H7 (cell line): ENCODE measurements at regions not wholly inside any gene's neighbourhood (a gene's known extent, or its start where the extent isn't known, plus 50 kb on each side); places are given as distances from the start of the nearest gene placed in this dataset.

Source experiments
- DNase-seq: peaks from one replicate; pipeline ENCODE4 v3.0.0; 2012
- H3K27me3 ChIP-seq: 2 replicates; pipeline ENCODE4 v1.6.0; 2011; ENCODE audit warnings: mild to moderate bottlenecking, low read length; ENCODE audit not compliant: control insufficient read depth, insufficient read depth
- H3K36me3 ChIP-seq: replicated peaks from 2 replicates; pipeline ENCODE4 v1.5.1; 2011; ENCODE audit warnings: low read length; ENCODE audit not compliant: control insufficient read depth, insufficient read depth
- H3K4me3 ChIP-seq: 2 replicates; pipeline ENCODE4 v1.5.1; 2011; ENCODE audit warnings: low read depth, mild to moderate bottlenecking, control low read depth, low read length, moderate library complexity; ENCODE audit not compliant: insufficient read depth

DNA sequence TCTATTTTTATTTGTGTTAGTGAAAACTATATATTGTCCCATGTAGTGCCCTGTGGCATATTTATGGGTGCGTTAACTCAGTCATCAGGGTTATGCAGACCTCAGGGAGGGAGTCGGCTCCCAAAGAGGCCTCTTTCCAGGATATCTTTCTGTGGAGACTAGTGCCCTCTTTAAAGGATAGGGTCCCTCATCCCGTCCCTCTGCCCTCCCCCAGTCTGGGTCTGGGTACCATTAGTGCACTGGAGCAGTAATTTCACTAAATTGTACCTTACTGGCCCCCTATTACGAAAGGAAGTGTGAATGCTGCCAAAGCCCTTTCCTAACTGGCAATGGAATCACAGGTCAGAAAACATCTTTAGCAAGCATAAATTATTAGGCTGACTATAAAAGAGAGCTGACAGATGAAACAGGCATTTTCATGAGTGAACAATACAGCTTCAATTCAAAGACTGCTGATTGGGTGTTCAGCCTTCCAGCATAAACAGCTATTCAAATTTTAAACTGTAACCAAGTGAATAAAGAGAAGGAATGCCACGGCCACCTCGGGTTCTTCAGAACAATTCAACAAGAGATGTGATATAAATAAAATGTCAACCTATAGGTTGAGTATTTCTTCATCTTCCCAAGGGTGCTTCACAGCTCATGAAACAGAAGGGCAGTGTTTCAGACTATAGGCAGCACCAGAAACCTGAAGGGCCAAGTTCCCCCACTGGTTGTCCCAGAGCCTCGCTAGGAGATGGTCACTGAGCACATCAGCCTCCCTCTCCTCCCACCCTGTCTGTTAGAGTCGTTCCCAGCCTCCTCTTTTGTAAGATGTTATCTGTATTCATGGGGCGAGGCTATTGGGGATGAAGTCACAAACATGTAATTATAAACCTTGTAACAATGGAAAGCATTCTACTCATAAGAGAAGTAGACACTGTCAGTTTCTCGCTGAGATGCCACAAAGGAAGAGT lies 318.7 kb downstream of the TMEM161B start:
- no peaks in the 10 kb centered on the region for H3K36me3 ChIP-seq
- no peaks in the 10 kb centered on the region for H3K27me3 ChIP-seq
- DNase-seq: no peak
- H3K4me3 ChIP-seq: no peak overlapping the region

DNA sequence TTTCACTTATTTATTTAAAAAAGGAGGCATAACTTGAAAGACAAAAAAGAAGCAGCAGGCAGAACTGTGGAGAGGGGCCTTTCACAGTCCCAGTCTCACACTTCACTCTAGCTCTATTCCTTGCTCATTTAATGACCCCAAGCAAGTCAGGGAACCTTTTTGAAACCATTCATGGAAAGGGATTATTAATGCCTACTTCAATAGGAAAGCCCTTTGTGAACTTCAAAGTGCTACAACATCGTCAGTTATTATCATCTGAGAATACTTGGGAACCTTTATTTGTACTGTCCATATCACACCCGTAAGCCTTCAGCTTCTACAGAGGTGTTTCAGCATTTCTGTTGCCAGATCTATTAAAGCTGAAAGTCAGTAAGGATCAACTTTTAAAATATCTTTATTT lies 320.2 kb downstream of the TMEM161B start:
- Histone ChIP-seq H3K36me3 (no peaks in the 10 kb centered on the region), H3K27me3 (no peaks in the 10 kb centered on the region), H3K4me3 (no peak overlapping the region)
- no peak for DNase-seq

- Histone ChIP-seq H3K36me3 (no peaks in the 10 kb centered on the region), H3K27me3 (no peaks in the 10 kb centered on the region), H3K4me3 (no peak overlapping the region)
- DNase-seq: no peak
Observed at GRCh38 chr5:87946271-87946670, 322.4 kb downstream of the TMEM161B start.

- Histone ChIP-seq H3K36me3 (no peaks in the 10 kb centered on the region), H3K27me3 (no peaks in the 10 kb centered on the region), H3K4me3 (no peak overlapping the region)
- no peak for DNase-seq
Observed at GRCh38 chr5:87945286-87945650, 323.4 kb downstream of the TMEM161B start.

DNA sequence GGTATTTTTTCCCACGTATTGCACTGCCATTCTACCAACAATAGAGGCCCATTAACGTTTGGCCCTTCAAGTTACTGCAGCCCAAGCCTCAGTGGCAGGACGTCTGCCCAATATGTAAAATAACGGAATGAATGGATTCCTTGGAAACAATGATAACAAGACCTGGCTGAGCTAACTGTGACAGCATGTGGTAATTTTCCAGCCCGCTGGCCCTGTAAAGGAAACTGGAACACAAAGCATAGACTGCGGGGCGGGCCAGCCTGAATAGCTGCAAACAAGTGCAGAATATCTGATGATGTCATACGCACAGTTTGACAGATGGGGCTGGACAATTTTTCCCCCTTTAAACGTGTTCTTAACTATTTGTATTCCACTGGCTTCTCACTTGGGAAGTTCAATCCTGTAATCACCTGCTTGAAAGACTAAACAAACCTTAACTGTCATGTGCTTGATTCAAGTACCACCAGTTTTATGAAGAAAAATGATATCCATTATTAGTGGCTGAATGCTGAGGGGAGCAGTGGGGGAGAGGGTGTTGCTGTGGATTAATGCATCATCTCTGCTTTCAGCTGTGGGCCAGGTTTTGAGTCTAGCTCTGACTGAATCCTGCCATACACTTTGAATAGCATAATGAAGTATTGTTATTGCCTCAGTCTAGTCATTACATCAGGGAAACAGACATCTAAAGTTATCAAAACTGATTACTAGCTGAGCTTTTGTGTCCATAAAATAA lies 323.9 kb downstream of the TMEM161B start:
- peak; percentile 11 for DNase-seq
- Histone ChIP-seq H3K27me3 (no peaks in the 10 kb centered on the region), H3K36me3 (no peaks in the 10 kb centered on the region), H3K4me3 (no peak overlapping the region)

GRCh38 chr5:87940775-87941174 lies 327.9 kb downstream of the TMEM161B start:
- Histone ChIP-seq H3K36me3 (no peaks in the 10 kb centered on the region), H3K4me3 (no peak overlapping the region), H3K27me3 (no peaks in the 10 kb centered on the region)
- no peak for DNase-seq

- H3K36me3 ChIP-seq: no peaks in the 10 kb centered on the region
- DNase-seq: no peak
- no peak overlapping the region for H3K4me3 ChIP-seq
- H3K27me3 ChIP-seq: no peaks in the 10 kb centered on the region
Observed at GRCh38 chr5:87936667-87937066, 332.0 kb downstream of the TMEM161B start.

GRCh38 chr5:87924436-87924835 lies 344.2 kb downstream of the TMEM161B start:
- Histone ChIP-seq H3K36me3 (no peaks in the 10 kb centered on the region), H3K4me3 (no peak overlapping the region), H3K27me3 (no peaks in the 10 kb centered on the region)
- DNase-seq: no peak

- peak; percentile 1 for DNase-seq
- no peaks in the 10 kb centered on the region for H3K27me3 ChIP-seq
- H3K36me3 ChIP-seq: no peaks in the 10 kb centered on the region
- H3K4me3 ChIP-seq: no peak overlapping the region
Observed at GRCh38 chr5:87916320-87916719, 352.3 kb downstream of the TMEM161B start.

GRCh38 chr5:87912419-87912818 lies 356.2 kb downstream of the TMEM161B start:
- no peaks in the 10 kb centered on the region for H3K36me3 ChIP-seq
- no peaks in the 10 kb centered on the region for H3K27me3 ChIP-seq
- no peak overlapping the region for H3K4me3 ChIP-seq
- no peak for DNase-seq

DNA sequence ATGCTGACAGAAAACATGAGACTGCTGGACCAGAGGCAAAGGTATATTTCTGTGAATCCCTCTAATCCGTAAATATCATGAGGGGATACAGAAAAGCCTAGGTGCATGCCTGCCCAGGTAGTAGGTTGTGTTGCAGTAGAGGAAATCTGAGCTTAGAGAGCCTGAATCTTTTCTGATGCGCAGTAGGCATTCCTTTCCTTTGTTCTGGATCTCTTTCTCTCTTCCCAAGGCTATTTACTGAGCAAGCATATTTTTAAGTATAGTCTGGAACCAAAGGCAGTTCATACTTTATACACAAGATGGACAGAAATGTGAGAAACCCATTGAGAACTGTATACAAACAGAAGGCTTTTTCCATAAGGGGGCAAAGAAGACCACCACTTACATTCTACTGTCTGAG lies 359.3 kb downstream of the TMEM161B start:
- no peaks in the 10 kb centered on the region for H3K36me3 ChIP-seq
- no peak overlapping the region for H3K4me3 ChIP-seq
- peak; percentile 16 for DNase-seq
- no peaks in the 10 kb centered on the region for H3K27me3 ChIP-seq

DNA sequence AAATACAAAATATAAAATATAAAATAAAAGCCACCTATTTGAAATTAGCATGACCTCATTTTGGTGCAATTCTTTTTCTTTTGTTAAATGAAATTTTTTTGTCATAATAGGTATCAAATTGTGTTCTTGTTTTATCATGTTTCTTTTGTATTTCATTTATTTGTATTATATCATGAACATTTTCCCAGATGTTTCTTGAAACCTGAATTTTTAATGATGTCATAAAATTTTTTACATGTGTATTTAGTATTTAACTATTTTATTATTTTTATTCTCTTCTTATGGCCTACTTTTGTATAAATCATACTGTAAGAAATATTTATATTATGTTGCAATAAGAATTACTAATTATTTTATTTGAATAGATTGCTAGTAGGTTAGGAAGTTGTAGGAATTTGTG lies 361.7 kb downstream of the TMEM161B start:
- no peaks in the 10 kb centered on the region for H3K36me3 ChIP-seq
- no peak overlapping the region for H3K4me3 ChIP-seq
- no peak for DNase-seq
- no peaks in the 10 kb centered on the region for H3K27me3 ChIP-seq

- DNase-seq: no peak
- Histone ChIP-seq H3K4me3 (no peak overlapping the region), H3K27me3 (no peaks in the 10 kb centered on the region), H3K36me3 (no peaks in the 10 kb centered on the region)
Observed at GRCh38 chr5:87900419-87900818, 368.2 kb downstream of the TMEM161B start.

- Histone ChIP-seq H3K4me3 (no peak overlapping the region), H3K36me3 (no peaks in the 10 kb centered on the region), H3K27me3 (no peaks in the 10 kb centered on the region)
- DNase-seq: no peak
Observed at GRCh38 chr5:87899721-87900131, 368.9 kb downstream of the TMEM161B start.

DNA sequence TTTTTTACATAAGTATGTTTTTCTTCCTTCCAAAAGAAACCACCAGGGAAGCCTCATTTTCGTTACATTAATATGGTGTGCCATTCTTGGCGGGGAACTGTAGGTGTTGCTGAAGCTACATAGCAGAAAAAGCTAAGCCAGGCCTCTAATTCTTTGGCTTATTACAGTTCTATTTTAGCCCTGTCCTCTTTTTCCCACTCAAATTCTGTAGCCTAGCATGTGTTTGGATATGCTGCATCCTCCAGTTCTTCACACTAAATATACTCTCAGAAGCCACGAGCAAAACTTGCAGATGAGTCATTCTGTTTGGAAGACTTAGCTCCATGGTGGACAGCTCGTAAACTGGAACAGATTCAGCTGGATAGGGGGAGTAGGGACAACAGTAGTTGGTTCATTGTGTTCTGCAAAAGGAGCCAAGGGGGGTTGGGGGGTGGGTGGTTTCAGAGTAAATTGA lies 369.4 kb downstream of the TMEM161B start:
- no peaks in the 10 kb centered on the region for H3K27me3 ChIP-seq
- no peak for DNase-seq
- no peaks in the 10 kb centered on the region for H3K36me3 ChIP-seq
- no peak overlapping the region for H3K4me3 ChIP-seq
